NB4 (cell line): ENCODE measurements at regions not wholly inside any gene's neighbourhood (a gene's known extent, or its start where the extent isn't known, plus 50 kb on each side); places are given as distances from the start of the nearest gene placed in this dataset.

Experiments
- POLR2A ChIP-seq: IDR thresholded peaks from 2 replicates; pipeline ENCODE4 v1.6.1; 2011; ENCODE audit warnings: mild to moderate bottlenecking; ENCODE audit not compliant: insufficient read length; ENCODE audit errors: extremely low read depth
- TF ChIP-seq, protein P1 (sequence below): IDR thresholded peaks from one replicate; pipeline ENCODE4 v1.5.1; 2012; ENCODE audit warnings: low read depth, low read length

DNA sequence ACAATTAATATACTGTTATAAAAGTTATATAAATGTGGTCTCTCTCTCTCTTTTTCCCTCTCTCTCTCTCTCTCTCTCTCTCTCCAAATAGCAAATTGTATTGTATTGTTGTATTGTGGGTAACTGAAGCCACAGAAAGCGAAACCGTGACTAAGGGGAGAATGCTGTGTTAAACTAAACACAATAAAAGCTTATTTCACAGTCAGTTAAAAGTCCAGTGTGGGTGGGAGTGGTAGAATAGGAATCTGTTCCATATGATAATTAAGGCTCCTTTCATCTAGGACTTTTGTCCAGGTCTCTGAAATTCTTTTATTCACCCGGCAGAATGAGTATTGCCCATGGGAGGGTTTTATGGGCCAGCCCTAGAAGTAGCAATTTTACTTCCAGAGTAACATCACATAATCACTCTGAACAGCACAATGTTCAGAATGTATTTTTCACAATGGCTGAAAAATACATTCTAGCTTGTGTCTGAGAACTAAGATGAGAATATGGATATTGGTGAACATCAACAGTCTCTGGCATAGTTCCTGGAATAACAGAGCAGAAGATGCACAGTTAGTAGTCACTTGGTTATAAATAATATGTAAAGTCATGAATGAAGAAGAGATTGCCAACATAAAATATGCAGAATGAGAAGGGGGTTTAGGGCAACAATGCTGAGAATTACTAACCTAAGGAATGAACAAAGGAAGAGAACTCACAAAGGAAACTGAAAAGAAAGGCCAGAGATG lies 399.1 kb downstream of the PLCL1 start:
- TF ChIP-seq, protein P1, sequence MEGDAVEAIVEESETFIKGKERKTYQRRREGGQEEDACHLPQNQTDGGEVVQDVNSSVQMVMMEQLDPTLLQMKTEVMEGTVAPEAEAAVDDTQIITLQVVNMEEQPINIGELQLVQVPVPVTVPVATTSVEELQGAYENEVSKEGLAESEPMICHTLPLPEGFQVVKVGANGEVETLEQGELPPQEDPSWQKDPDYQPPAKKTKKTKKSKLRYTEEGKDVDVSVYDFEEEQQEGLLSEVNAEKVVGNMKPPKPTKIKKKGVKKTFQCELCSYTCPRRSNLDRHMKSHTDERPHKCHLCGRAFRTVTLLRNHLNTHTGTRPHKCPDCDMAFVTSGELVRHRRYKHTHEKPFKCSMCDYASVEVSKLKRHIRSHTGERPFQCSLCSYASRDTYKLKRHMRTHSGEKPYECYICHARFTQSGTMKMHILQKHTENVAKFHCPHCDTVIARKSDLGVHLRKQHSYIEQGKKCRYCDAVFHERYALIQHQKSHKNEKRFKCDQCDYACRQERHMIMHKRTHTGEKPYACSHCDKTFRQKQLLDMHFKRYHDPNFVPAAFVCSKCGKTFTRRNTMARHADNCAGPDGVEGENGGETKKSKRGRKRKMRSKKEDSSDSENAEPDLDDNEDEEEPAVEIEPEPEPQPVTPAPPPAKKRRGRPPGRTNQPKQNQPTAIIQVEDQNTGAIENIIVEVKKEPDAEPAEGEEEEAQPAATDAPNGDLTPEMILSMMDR, result no peak
- no peak for TF ChIP-seq POLR2A
